HCT116 (cell line): ENCODE measurements at regions not wholly inside any gene's neighbourhood (a gene's known extent, or its start where the extent isn't known, plus 50 kb on each side); places are given as distances from the start of the nearest gene placed in this dataset.

Source experiments
- CBX3 ChIP-seq: IDR thresholded peaks from 2 replicates; pipeline ENCODE4 v1.6.1; 2012; ENCODE audit warnings: low read depth
- EZH2 ChIP-seq: fragments of 200-600 bp; sonication (generic); IDR thresholded peaks from 2 replicates; pipeline ENCODE4 v1.6.1; 2017; ENCODE audit warnings: antibody characterized with exemption, mixed run types
- JUND ChIP-seq: IDR thresholded peaks from 2 replicates; pipeline ENCODE4 v1.6.1; 2012
- POLR2A ChIP-seq: IDR thresholded peaks from 2 replicates; pipeline ENCODE4 v1.7.0; 2011; ENCODE audit warnings: borderline replicate concordance; ENCODE audit not compliant: insufficient read depth, insufficient read length; ENCODE audit errors: extremely low read depth
- POLR2AphosphoS5 ChIP-seq: IDR thresholded peaks from 2 replicates; pipeline ENCODE4 v1.6.1; 2011; ENCODE audit warnings: mild to moderate bottlenecking, low read depth, low read length, moderate library complexity
- RAD21 ChIP-seq: IDR thresholded peaks from 2 replicates; pipeline ENCODE4 v1.6.1; 2012; ENCODE audit warnings: low read depth, mild to moderate bottlenecking
- REST ChIP-seq: IDR thresholded peaks from 2 replicates; pipeline ENCODE4 v1.6.1; 2012; ENCODE audit warnings: low read depth
- SIN3A ChIP-seq: IDR thresholded peaks from 2 replicates; pipeline ENCODE4 v1.6.1; 2012; ENCODE audit warnings: low read depth
- ZNF274 ChIP-seq: fragments of 200-500 bp; sonication (Bioruptor generic); IDR thresholded peaks from 2 replicates; pipeline ENCODE4 v1.6.1; 2014; ENCODE audit warnings: mild to moderate bottlenecking, low read depth, low read length, inconsistent platforms
- TF ChIP-seq, protein P1 (sequence below), 3 experiments: fragments of 200-600 bp in 1 of 3; sonication (generic) in 1 of 3; IDR thresholded peaks in 2 of 3; conservative IDR thresholded peaks in 1 of 3; 2 replicates each; pipeline ENCODE4 v1.5.1; 2012 to 2017; ENCODE audit warnings: low read depth in 2 of 3, low read length in 2 of 3, antibody characterized with exemption in 1 of 3, borderline replicate concordance in 1 of 3, control low read depth in 1 of 3, mild to moderate bottlenecking in 1 of 3, mixed read lengths in 1 of 3, mixed run types in 1 of 3, moderate library complexity in 1 of 3; ENCODE audit not compliant: insufficient read depth in 1 of 3
- TF ChIP-seq, protein P2 (sequence below): IDR thresholded peaks from 2 replicates; pipeline ENCODE4 v1.6.1; 2012

GRCh38 chr5:40416098-40416497 lies 263.6 kb upstream of the PTGER4 start:
- no peak for TF ChIP-seq POLR2AphosphoS5
- no peak for TF ChIP-seq POLR2A
- no peak for TF ChIP-seq RAD21
- no peak for TF ChIP-seq SIN3A
- TF ChIP-seq, protein P1, sequence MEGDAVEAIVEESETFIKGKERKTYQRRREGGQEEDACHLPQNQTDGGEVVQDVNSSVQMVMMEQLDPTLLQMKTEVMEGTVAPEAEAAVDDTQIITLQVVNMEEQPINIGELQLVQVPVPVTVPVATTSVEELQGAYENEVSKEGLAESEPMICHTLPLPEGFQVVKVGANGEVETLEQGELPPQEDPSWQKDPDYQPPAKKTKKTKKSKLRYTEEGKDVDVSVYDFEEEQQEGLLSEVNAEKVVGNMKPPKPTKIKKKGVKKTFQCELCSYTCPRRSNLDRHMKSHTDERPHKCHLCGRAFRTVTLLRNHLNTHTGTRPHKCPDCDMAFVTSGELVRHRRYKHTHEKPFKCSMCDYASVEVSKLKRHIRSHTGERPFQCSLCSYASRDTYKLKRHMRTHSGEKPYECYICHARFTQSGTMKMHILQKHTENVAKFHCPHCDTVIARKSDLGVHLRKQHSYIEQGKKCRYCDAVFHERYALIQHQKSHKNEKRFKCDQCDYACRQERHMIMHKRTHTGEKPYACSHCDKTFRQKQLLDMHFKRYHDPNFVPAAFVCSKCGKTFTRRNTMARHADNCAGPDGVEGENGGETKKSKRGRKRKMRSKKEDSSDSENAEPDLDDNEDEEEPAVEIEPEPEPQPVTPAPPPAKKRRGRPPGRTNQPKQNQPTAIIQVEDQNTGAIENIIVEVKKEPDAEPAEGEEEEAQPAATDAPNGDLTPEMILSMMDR (IDR thresholded peaks at IDR 0.05 in 2 of 3, conservative IDR thresholded peaks at IDR 0.05 in 1 of 3; ENCODE audit: borderline replicate concordance in 1 of 3, insufficient read depth in 1 of 3, low read depth in 2 of 3, low read length in 2 of 3), result no peak
- no peak for TF ChIP-seq EZH2
- TF ChIP-seq JUND, result no peak
- no peak for TF ChIP-seq REST
- no peak for TF ChIP-seq CBX3
- TF ChIP-seq, protein P2, sequence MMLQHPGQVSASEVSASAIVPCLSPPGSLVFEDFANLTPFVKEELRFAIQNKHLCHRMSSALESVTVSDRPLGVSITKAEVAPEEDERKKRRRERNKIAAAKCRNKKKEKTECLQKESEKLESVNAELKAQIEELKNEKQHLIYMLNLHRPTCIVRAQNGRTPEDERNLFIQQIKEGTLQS, result no peak
- TF ChIP-seq ZNF274, result no peak
